SU-DHL-6 (cell line): ENCODE measurements at regions not wholly inside any gene's neighbourhood (a gene's known extent, or its start where the extent isn't known, plus 50 kb on each side); places are given as distances from the start of the nearest gene placed in this dataset.

Experiments
- H2AFZ ChIP-seq: fragments of 200-600 bp; sonication (generic); 2 replicates; pipeline ENCODE4 v1.6.1; 2014; ENCODE audit warnings: low read depth, mild to moderate bottlenecking, moderate library complexity, mixed read lengths, antibody characterized with exemption, low read length; ENCODE audit not compliant: severe bottlenecking
- H3F3A ChIP-seq: fragments of 200-600 bp; shearing (Covaris generic); 2 replicates; pipeline ENCODE4 v1.6.0; 2016; ENCODE audit warnings: antibody characterized with exemption, mild to moderate bottlenecking; ENCODE audit not compliant: insufficient read depth
- H3K27ac ChIP-seq: fragments of 200-600 bp; sonication (generic); 2 replicates; pipeline ENCODE4 v1.5.1; 2016; ENCODE audit warnings: low read depth, mild to moderate bottlenecking, low read length, moderate library complexity, mixed read lengths
- H3K27me3 ChIP-seq: fragments of 200-600 bp; sonication (generic), shearing (Covaris generic); 2 replicates; pipeline ENCODE4 v1.6.0; 2014; ENCODE audit warnings: mild to moderate bottlenecking, low read length
- H3K36me3 ChIP-seq: fragments of 200-600 bp; sonication (generic); 2 replicates; pipeline ENCODE4 v1.6.1; 2014; ENCODE audit warnings: mild to moderate bottlenecking, low read length, mixed read lengths
- H3K4me2 ChIP-seq: fragments of 300-600, 200-600 bp; shearing (Covaris generic), sonication (generic); 2 replicates; pipeline ENCODE4 v1.6.0; 2014; ENCODE audit warnings: low read length, low read depth, mild to moderate bottlenecking; ENCODE audit not compliant: poor library complexity, severe bottlenecking
- H3K4me3 ChIP-seq: fragments of 200-600 bp; sonication (generic); 2 replicates; pipeline ENCODE4 v1.5.1; 2014; ENCODE audit warnings: antibody characterized with exemption, low read length, mild to moderate bottlenecking, mixed read lengths; ENCODE audit not compliant: insufficient read depth, poor library complexity, severe bottlenecking
- H3K79me2 ChIP-seq: fragments of 200-600 bp; sonication (generic); 2 replicates; pipeline ENCODE4 v1.6.1; 2014; ENCODE audit warnings: mild to moderate bottlenecking, low read length, moderate library complexity; ENCODE audit not compliant: insufficient read depth
- H3K9ac ChIP-seq: fragments of 200-600 bp; sonication (generic); 2 replicates; pipeline ENCODE4 v1.7.0; 2014; ENCODE audit warnings: mild to moderate bottlenecking, low read length
- H3K9me2 ChIP-seq: fragments of 200-600 bp; sonication (generic); replicated peaks from 2 replicates; pipeline ENCODE4 v1.6.1; 2014; ENCODE audit warnings: low read length; ENCODE audit not compliant: insufficient read depth
- H3K9me3 ChIP-seq: fragments of 200-600 bp; sonication (generic); 2 replicates; pipeline ENCODE4 v1.6.1; 2014; ENCODE audit warnings: low read length, mixed read lengths; ENCODE audit not compliant: insufficient read depth
- H4K20me1 ChIP-seq: fragments of 200-600 bp; sonication (generic); 2 replicates; pipeline ENCODE4 v1.6.1; 2014; ENCODE audit warnings: low read depth, mild to moderate bottlenecking, antibody characterized with exemption, low read length, moderate library complexity, mixed read lengths
- EZH2phosphoT487 ChIP-seq: fragments of 200-600 bp; sonication (generic), shearing (Covaris generic); conservative IDR thresholded peaks from 2 replicates; pipeline ENCODE4 v1.6.1; 2018; ENCODE audit warnings: mild to moderate bottlenecking, antibody characterized with exemption, low read length, moderate library complexity, mixed read lengths
- TF ChIP-seq, protein P1 (sequence below): fragments of 200-600 bp; sonication (generic); IDR thresholded peaks from one replicate; pipeline ENCODE4 v1.5.1; 2017; ENCODE audit warnings: antibody characterized with exemption, mild to moderate bottlenecking, low read length, moderate library complexity; ENCODE audit not compliant: insufficient read depth, poor library complexity, severe bottlenecking

DNA sequence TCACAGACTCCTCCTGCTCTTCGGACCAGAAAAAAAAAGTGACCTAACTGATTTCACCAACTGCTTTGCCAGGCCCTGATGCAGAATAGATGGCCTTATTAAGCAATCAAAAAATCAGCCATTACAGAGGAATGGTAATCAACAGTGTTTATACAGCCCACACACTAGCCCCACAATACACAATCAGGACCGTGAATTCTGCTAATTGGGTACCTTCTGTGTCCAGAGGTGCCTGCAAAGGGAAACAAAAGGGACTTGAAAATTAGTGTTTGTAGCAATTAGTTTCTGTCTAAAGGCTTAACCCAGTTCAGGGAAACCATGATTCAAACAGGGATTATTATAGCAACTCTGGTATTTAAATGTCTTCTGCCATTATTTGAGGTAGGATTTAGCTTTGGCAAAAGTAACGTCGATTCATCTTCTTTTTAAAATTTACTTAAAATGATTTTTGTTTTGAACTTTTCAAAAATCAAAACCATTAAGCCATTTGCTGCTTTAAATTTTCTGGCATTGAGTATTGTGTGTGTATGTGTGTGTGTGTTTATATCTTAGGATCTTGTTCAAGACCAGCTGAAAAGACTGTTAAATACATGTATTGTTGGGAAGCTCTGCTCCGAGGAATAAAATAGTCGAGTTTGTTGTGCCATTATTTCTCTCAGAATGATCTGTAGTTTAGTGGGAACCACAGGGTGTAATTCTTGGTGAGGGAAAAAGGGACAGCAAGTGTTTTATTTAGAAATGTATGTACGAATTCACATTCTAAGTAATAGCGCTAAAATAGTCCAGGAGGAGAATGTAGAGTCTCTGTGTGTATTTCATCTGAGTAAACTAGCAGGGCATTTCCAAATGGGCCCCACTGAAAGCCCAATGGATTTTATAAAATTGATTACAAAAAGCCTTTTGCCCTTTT lies 156.1 kb downstream of the PTCSC3 start:
- Histone ChIP-seq H3K9ac (no peak overlapping the region), H3K27me3 (no peaks in the 10 kb centered on the region), H3K9me2 (no peaks in the 10 kb centered on the region), H3K79me2 (no peaks in the 10 kb centered on the region), H3K36me3 (no peaks in the 10 kb centered on the region), H4K20me1 (no peaks in the 10 kb centered on the region), H3K27ac (no peak overlapping the region), H3F3A (no peaks in the 10 kb centered on the region), H2AFZ (no peak overlapping the region), H3K4me2 (no peak overlapping the region), H3K9me3 (no peaks in the 10 kb centered on the region), H3K4me3 (no peak overlapping the region)
- TF ChIP-seq, protein P1, sequence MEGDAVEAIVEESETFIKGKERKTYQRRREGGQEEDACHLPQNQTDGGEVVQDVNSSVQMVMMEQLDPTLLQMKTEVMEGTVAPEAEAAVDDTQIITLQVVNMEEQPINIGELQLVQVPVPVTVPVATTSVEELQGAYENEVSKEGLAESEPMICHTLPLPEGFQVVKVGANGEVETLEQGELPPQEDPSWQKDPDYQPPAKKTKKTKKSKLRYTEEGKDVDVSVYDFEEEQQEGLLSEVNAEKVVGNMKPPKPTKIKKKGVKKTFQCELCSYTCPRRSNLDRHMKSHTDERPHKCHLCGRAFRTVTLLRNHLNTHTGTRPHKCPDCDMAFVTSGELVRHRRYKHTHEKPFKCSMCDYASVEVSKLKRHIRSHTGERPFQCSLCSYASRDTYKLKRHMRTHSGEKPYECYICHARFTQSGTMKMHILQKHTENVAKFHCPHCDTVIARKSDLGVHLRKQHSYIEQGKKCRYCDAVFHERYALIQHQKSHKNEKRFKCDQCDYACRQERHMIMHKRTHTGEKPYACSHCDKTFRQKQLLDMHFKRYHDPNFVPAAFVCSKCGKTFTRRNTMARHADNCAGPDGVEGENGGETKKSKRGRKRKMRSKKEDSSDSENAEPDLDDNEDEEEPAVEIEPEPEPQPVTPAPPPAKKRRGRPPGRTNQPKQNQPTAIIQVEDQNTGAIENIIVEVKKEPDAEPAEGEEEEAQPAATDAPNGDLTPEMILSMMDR = no peak
- TF ChIP-seq EZH2phosphoT487 = no peak

DNA sequence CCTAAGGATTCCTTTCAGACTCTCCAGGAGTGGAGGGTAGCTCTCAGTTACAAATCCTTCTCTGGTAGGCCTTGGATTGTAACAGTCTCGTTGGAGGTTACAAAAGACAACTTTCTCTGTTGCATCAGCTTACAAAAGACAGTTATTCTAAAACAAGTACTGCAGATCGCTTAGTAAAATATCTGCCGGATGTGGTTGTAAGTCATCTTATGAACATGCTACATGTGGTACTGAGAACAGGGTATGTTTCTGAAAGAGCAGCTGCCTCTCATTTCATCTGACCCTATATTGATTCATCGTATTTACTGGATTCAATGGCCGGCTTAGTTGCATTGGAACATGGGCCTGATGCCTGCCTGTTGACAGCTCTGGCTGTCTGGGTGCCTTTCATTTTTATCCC lies 157.4 kb downstream of the PTCSC3 start:
- Histone ChIP-seq H3K27ac (no peak overlapping the region), H3K79me2 (no peaks in the 10 kb centered on the region), H3K4me3 (no peak overlapping the region), H2AFZ (no peak overlapping the region), H3K9me3 (no peaks in the 10 kb centered on the region), H3K9me2 (no peaks in the 10 kb centered on the region), H4K20me1 (no peaks in the 10 kb centered on the region), H3K27me3 (no peaks in the 10 kb centered on the region), H3K9ac (no peak overlapping the region), H3K36me3 (no peaks in the 10 kb centered on the region), H3K4me2 (no peak overlapping the region), H3F3A (no peaks in the 10 kb centered on the region)
- no peak for TF ChIP-seq EZH2phosphoT487
- TF ChIP-seq, protein P1 = no peak

DNA sequence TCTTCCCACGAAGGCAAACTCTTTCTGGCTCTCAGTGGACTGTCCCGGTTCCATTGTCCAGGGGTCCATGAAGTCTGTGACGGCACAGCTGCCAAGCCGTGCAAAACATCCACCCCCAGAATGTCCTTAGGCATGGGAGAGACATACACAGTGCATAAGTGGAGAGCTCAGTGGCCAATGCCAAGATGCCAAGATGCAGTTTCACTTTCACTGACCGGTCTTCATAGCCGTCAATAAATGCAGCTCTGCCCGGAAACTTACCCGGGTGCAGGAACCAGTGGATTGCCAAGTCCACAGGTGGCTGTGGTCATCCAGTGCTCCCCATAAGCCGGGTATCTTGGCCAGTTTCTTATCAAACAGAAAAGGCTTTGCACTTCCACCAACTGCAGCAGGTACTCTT lies 162.3 kb downstream of the PTCSC3 start:
- H3K4me3 ChIP-seq = no peak overlapping the region
- no peaks in the 10 kb centered on the region for H3K79me2 ChIP-seq
- H3K9me3 ChIP-seq = no peaks in the 10 kb centered on the region
- no peaks in the 10 kb centered on the region for H3K36me3 ChIP-seq
- no peak overlapping the region for H2AFZ ChIP-seq
- no peaks in the 10 kb centered on the region for H3F3A ChIP-seq
- TF ChIP-seq EZH2phosphoT487 = no peak
- TF ChIP-seq, protein P1 = no peak
- no peaks in the 10 kb centered on the region for H3K27me3 ChIP-seq
- no peak overlapping the region for H3K4me2 ChIP-seq
- H3K27ac ChIP-seq = no peak overlapping the region
- H3K9me2 ChIP-seq = no peaks in the 10 kb centered on the region
- H4K20me1 ChIP-seq = no peaks in the 10 kb centered on the region
- H3K9ac ChIP-seq = no peak overlapping the region
